Anterior cingulate cortex (tissue), 58 donors: ENCODE measurements at regions not wholly inside any gene's neighbourhood (a gene's known extent, or its start where the extent isn't known, plus 50 kb on each side); places are given as distances from the start of the nearest gene placed in this dataset.

Source experiments
- DNase-seq, 58 donors: peaks; one replicate each; lab custom pipeline; 2025; lab: John Stamatoyannopoulos, UW

DNA sequence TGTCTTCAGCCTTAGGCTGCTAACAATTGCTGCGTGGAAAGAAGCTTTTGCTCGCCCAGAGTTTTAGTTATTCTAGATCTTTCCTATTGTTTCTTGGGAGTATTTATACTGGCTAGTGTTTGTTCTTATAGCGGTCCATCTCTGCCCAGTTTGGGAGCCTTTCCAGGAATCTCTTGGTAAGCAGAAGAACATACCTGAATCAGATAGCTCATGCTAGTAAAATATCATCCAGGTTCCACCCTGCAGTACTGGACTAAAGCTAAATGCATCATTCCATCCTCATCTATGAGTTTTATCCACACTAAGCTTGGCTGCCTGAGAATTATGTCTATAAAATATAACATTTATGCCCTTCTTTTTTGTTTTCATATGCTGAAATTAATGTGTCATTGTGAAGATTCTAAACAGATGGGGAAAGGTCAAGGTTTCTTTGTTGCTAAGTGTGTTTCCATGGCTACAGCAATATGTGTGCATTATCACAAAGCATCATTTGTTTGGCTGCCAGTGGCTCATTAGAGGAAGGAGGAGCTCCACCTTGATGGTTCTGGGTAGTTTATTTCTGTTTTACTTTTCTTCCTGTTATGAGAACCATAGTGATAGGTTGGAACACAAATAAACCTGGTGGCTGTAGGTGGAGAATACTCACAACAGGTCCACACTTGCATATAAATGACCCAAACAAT, 182.8 kb downstream of the PIK3C3 start:
- no peak for DNase-seq

DNA sequence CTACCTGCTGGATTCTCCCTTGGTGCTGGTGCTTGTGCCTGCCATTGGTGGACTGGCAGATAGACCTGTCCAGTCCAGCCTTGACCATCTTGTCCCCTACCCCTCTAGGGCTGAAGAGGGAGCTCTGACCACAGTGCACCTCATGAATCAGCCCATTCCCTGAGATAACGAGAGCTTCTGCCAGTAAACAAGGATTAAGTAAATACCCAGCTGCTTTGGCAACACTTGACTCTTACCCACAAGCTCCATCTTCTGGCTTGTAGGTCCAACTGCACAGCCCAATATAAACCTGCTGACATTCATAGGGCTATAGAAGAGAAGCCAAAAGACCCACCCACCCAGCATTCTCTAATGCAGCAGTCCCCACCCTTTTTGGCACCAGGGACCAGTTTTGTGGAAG, 186.4 kb downstream of the PIK3C3 start:
- no peak for DNase-seq

DNA sequence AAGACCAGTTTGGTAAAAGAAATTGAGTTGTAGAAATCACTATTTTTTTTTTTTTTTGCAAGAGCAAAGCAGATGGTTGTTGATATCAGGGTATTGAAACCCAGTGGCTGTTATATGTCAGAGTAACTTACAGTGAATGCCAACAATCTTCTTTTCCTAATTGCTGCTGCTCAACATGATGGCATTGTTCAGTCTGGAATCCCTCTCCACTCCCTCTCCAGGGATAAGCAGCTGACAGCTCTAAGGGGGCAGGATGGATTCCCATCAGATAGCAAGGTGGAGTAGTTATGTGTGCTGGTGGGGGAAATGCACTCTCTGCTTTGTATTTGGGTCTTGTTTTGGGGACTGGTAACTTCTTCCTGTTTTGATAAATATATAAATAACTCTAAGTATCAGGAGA, 200.0 kb downstream of the PIK3C3 start:
- no peak for DNase-seq

DNA sequence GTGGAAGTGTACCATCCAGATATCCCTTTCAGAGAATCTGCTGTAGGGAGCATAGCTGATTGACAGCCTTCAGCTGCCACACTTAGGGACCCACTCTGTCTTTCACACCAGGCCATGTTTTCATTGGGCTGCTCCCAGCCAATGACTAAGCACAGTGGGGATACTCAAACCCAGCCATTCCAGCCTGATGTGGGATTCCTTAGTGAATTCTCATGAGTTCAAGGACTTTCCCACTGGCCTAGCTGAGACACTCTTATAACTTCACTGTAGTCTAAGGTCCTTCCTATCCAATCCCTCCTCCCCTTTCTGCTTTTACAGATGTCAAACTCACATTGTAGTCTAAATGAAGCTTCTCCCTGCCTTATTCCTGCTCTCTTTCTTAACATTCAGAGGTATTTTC, 201.2 kb downstream of the PIK3C3 start:
- DNase-seq, result no peak

DNA sequence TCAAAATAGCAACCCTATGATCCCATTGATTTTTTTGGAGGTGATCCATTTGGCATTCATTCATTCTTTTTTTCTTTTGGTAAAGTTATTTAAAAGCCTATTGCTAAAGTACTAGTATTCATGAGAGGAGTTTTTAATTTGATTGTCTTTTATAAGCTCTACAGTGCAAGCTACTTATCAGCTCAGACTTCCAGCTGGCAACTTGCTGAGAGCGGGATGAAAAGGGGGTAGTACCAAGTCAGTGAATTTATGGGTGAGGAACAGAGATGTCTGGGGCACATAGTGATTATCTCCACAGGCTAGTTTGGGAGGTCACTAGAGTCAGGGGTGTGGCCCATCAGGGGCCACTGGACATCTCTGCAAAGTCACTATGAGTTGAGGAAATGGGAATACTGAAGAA, 202.4 kb downstream of the PIK3C3 start:
- DNase-seq, result no peak

DNA sequence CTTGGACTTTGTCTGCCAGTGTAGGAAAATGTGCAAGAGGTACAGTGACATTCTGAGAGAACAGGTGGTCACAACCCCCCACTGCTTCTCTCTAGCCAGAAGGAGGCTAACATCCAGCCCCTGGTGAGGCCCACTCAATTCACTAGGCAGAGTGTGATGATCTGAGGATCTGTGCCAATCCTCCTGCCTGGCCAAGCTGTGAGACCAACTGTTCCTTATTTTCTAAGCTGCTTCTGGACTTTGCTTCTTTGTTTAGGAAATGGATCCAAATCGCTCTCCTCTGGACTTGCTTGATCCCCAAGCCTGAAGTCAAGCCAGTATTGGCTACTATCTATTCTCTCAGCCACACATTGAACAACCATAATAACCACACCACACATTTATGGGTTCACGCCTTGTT, 202.8 kb downstream of the PIK3C3 start:
- DNase-seq, result peak in 16 of 58 donors; percentile 5 to 33 (median 10)

DNA sequence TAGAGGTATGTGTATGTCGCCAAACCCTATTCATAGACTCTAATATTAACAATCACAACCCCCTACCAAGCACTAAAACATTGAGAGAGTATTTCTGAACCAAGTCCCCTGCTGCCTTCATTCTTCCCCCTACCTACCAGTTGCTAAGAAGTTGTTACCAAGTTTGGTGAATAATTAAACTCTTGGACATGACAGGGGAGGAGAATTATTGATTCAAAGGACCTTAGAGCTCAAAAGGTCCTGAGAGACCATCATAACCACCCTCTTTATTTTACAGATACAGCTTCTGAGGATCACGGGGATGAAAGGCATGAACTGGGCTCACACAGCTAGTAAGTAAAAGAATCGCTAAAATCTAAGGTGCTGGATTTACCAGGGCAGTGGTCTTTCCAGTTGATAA, 204.1 kb downstream of the PIK3C3 start:
- DNase-seq, result no peak

DNA sequence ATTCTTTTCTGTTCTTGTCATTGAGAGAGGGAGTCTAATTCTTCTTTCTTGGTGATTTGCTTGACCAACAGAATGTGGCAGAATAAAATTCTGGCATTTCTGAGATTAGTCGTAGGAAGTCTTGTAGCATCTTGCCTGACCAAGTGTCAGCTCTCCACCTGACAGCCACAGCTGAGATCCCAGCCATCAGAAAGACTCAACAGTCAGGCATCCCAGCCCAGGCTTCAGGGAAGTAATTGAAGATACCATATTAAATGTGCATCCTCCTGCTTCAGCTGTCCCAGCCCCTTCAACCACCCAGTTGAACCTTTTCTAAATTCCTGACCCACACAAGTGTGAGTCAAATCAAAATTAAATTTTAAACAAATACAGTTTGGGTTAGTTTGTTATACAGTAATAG, 208.3 kb downstream of the PIK3C3 start:
- no peak for DNase-seq

DNA sequence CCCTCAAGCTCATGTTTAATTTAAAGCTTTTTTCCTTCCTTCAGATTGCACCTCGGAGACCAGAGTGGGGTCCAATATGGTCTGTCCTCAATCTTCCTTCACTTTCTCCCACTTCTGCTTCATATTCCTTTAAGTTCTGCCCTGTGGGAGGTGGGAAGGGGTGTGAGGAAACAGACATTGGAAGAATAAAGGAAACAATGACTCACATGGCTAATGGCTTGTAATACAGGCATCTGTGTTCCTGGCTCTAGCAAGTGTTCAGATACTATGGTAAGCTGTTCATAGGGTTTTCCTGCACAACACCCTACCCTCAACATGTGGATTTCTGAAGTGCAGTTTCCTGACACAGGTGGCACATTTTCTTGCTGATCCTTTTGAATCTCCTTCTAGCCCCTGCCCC, 209.5 kb downstream of the PIK3C3 start:
- no peak for DNase-seq

DNA sequence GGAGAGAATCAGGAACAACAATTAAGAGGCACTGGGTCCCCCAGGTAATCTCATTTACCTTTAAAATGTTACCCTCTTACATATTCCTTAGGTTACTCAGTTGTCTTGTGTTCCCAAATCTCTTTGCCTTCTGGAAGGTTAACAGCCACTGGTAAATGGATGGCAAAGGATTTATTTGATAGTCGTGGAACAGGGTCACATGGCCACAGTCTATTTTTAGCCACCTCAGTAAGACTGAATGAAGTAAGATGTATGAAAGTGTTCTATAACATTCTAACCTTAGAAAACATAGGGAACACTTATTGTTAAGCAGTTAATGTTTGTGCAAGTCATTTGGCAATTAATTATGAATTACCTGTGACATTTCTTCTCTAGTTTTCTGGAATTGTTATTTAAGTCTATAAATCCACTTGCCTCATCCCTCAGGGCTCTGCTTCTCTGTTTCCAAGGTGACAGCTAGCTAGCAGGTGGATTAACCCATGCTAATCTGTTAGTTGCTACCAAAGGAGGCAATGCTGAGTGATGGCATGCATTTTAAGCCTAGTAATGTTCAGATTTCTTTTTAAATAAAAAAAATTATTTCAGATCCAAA, 211.0 kb downstream of the PIK3C3 start:
- DNase-seq, result no peak

DNA sequence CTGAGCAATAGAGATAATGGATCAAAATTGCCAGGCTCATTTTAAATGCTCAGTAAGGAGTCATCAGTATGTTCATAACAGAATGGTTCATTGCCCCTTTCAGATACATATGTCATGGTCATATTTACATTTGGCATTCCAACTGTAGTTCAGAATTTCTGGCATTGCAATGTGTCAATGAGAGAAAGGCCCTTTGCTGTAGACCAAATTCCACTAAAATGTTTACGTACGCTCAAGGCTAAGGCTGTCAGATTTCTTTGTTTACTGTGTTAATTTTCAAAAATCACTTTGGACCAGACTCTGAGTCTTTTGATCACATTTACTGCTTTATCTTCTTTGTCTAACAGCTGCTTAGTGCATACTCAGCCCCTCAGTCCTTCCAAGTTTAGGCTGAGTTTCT, 213.5 kb downstream of the PIK3C3 start:
- DNase-seq, result no peak

DNA sequence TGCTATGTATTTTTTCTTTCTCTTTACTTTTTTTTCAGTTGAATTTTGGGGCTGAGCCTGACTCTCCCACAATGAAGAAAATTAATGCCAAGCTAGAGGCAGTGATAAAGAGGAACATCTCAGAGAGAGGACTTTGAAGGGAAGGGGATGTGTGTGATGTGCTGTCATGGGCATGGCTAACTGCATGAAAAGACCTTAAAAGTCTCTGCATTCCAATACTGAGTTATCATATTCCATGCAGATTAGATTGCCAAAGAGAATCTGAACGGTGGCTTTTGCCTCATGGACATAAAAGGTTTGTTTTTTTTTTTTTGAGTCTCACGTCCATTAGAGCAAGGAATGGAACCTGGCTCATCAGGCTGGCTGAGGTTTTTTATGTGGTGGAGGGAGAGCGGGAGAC, 213.9 kb downstream of the PIK3C3 start:
- no peak for DNase-seq

DNA sequence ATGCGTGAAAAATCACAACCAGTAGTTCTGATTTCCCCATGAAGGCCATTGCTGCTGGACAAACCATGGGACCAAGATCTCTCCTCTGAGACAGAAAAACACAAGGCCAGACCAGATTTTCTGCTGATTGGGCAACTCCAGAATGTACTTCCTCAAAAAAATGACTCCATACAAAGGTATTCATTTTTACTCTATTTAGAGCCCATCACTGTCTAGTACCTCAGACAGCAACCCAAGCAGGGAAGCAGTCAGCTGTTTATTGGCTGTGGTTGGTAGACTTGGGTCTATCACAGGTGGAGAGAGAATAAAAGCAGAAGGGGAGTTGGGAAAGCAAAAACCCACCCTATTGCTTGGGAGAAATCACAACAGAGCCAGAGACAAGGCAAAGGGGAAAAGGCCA, 219.9 kb downstream of the PIK3C3 start:
- DNase-seq, result no peak

DNA sequence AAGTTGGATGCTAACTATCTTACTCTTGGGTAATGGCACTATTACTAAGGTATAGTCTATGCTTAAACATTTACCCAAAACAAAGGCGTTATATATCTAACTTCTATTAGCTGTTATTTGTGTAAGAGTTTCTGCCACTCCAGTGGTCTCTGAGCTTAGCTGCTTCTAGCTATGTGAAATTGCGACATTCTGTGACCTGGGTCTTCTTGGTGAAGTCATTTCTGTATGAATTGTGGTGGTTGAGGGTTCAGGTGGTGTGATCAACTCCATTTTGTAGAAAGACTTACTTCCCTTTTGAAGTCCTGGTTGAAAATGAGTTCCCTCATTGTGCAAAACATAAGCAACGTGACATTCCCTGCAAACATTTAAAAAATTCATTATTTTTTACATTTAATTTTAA, 221.6 kb downstream of the PIK3C3 start:
- DNase-seq, result no peak

DNA sequence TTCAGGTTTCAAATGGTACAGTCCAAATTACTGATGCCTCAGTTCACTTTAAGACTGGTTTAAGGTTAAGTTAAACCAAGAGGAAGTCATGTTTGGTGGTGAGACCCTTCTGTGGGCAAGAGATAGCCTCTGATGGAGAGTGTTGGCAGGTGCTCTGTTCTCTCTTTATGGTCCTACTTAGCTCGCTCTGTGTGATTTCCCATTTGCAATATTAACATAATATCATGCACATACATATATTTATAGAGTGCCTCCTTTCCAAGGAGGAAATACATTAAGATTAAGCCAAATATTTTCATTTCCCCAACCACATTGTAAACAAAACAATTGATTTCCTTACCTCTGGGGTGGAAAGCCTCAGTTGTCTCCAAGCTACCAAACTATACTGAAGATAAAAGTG, 222.4 kb downstream of the PIK3C3 start:
- no peak for DNase-seq

DNA sequence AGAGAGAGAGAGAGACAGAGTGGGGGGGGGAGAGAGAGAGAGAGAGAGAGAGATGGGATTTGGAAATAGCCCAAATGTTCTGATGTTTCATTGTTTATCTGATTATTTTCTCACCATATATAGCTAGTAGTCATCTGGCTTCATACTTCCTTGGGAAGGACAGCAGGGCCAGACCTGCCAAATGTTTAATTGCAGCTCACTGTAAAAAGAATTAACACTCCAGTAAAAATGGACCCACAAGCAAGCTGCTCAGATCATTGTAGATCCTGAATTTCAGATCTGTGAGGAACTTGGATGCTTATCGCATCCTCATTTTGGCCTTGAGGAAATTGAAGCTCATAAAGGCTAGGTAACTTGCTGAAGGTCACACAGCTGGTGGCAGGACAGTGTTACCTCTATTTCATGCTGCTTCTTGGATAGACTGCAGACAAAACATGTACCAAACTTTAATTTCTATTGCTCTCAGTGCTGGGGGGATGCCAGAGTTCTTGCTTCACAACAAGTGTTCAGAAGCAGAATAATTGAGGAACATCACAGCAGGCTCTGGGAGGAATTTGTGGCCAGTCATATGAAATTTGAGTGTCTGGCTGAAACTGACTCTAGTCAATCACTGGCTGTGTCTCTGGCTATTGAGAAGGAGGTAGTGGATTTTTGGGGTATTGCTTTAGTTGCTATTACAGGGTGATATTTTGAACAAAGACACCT, 223.5 kb downstream of the PIK3C3 start:
- peak in 3 of 58 donors; percentile 3 to 5 (median 3) for DNase-seq

DNA sequence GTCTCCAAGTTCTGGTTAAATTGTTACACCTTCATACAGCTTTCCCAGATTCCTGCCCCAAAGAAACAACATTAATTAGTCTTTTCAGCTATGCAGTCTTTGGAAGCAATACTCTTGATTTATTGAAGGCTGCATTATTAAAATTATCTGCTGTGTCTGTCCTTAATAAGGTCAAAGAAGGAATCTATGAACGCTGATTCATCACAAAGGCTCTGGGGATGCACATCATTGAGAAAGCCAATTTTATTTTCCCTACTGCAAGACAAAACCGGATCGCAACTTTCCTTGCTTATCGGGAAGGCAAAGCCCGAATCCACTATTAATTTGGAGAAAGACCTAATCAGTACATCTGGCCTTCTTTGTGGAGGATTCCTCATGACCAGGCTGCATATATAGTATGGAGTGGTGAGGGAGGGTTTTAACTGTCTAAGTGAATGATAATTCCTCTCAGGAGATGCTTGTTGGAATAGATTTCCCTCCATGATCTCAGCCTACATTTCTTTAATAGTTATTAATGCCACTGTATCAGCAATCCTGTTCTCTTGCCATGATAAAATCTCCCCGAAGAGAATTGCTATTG, 224.6 kb downstream of the PIK3C3 start:
- no peak for DNase-seq

DNA sequence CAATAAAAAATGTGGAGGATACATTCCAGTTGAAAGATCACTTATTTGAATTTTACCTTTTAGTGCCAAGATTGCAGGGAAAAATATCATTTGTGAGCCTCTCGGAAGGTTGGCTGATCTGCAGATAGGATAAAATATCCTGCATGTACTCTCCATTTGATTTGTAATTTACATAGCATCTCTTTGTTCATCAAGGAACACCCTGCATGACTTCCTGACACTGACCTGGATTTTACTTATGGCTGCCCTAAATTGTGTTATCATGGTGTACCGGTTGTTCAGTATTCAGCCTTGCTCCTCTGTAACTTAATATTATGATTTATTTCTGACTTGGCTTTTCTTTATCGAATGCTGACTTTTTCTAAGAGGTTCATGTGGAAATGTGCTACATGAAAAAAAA, 226.4 kb downstream of the PIK3C3 start:
- DNase-seq, result no peak

DNA sequence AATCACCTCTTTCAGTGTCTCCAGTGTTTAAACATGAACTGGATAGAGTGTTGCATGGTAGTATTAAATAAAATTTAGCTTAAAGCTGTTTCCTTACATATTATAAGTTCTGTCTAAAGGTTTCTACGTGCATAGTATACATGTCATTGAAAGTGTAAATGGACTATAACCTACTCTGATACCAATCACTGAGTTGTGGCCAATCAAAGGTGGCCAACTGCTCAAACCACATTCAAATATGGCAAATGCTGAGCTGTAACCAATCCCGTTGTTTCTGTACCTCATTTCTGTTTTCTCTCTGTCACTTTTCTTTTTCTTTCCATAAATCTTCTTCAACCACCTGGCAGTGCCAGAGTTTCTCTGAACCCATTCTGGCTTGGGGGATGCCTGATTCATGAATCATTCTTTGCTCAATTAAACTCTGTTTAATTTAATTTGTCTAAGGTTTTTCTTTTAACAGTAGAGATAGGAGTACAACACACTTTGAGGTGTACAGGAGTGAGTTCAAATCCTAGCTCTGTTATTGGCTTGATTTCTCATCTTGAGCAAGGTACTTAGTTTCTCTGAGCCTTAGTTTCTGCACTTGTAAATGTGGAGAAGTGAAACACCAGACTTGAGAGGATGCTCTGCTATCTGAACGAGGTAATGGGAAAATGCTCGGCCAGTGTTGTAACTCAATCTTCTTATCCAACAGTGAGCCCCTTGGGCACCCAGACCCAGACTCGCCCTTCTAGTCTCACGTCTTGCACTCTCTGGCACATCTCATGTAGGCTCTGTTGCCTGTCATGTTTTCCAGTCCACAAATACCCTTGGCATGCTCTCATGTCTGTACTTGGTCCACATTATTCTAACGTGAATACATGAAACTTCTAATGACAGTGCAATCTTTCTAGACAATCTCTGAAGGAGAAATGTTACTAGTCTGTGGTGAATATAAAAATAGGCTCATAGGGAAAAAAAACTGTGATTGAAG, 228.0 kb downstream of the PIK3C3 start:
- no peak for DNase-seq

DNA sequence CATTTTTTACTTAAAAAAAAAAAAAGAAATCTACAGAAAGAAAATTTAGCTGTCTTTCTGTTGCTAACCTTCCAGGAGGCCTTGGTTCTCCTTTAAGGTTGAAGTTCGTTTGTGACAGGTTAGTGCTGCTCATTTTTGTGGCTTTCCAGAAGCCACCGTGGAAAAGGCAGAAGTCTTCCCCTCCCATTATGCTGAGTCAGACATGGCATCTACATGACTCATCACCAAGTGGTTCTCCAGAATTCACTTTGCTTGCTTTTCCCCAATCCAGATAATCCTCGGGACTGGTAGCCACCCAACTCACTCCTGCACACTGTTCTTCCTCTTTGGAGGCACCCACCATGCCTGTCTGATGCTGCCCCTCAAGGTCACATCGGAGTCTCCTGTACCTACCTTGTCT, 228.7 kb downstream of the PIK3C3 start:
- DNase-seq, result no peak
